ENCODE measurements at regions not wholly inside any gene's neighbourhood (a gene's known extent, or its start where the extent isn't known, plus 50 kb on each side); places are given as distances from the start of the nearest gene placed in this dataset.

GRCh38 chr14:106210650-106211049, 684.3 kb downstream of the TMEM121 start:
- DNase-seq (no peak), ATAC-seq (no peak)
- 37 to 47% (median 43%) methylated on average over 5 to 7 of the region's 7 CpGs for WGBS, 4 donors
- peaks cover 0 to 57% (median 0%) of the 10 kb centered on the region in 9 donors for H3K27me3 ChIP-seq
- no peaks in the 10 kb centered on the region for H3K9me3 ChIP-seq
- H3K36me3 ChIP-seq = no peaks in the 10 kb centered on the region
- H3K27ac ChIP-seq = no peak overlapping the region
- no peak overlapping the region for H3K4me3 ChIP-seq
- H3K4me1 ChIP-seq = no peaks in the 10 kb centered on the region
- TF ChIP-seq CTCF (IDR thresholded peaks at IDR 0.05) (no peak), POLR2A (IDR thresholded peaks at IDR 0.05) (no peak)
- intact Hi-C loops (cut with DNase I) = no loop called here

GRCh38 chr14:106211334-106211900, 685.0 kb downstream of the TMEM121 start:
- TF ChIP-seq POLR2A (IDR thresholded peaks at IDR 0.05) = no peak
- TF ChIP-seq CTCF (IDR thresholded peaks at IDR 0.05) = no peak
- DNase-seq (no peak), ATAC-seq (no peak)
- WGBS, 4 donors = 43 to 51% (median 48%) methylated on average over 7 of the region's 7 CpGs
- Histone ChIP-seq H3K9me3 (no peaks in the 10 kb centered on the region), H3K27me3 (peaks cover 0 to 53% (median 0%) of the 10 kb centered on the region in 9 donors), H3K36me3 (no peaks in the 10 kb centered on the region), H3K27ac (no peak overlapping the region), H3K4me1 (no peaks in the 10 kb centered on the region), H3K4me3 (no peak overlapping the region)
- intact Hi-C loops (cut with DNase I) = no loop called here

- Histone ChIP-seq H3K36me3 (no peaks in the 10 kb centered on the region), H3K4me1 (no peaks in the 10 kb centered on the region)
- no peak for ATAC-seq
Observed at GRCh38 chr14:106215229-106215628, 688.8 kb downstream of the TMEM121 start.

GRCh38 chr14:106216679-106217078, 690.3 kb downstream of the TMEM121 start:
- Histone ChIP-seq H3K27me3 (peaks cover 0 to 38% (median 3%) of the 10 kb centered on the region in 9 donors), H3K4me1 (no peaks in the 10 kb centered on the region), H3K9me3 (no peaks in the 10 kb centered on the region), H3K36me3 (no peaks in the 10 kb centered on the region), H3K4me3 (no peak overlapping the region), H3K27ac (no peak overlapping the region)
- no peak for ATAC-seq
- DNase-seq = no peak
- intact Hi-C loops (cut with DNase I) = no loop called here
- WGBS, 4 donors = 33 to 60% (median 54%) methylated on average over 1 of the region's 1 CpG
- TF ChIP-seq CTCF (IDR thresholded peaks at IDR 0.05) = no peak
- TF ChIP-seq POLR2A (IDR thresholded peaks at IDR 0.05) = no peak

More at GRCh38 chr14:106215229-106215628, 688.8 kb downstream of the TMEM121 start:
- no peak overlapping the region for H3K27ac ChIP-seq
- no peak for TF ChIP-seq POLR2A (IDR thresholded peaks at IDR 0.05)
- TF ChIP-seq CTCF (IDR thresholded peaks at IDR 0.05) = no peak
- DNase-seq = no peak
- no peaks in the 10 kb centered on the region for H3K9me3 ChIP-seq
- peaks cover 0 to 37% (median 0%) of the 10 kb centered on the region in 9 donors for H3K27me3 ChIP-seq
- 11 to 27% (median 20%) methylated on average over 2 of the region's 2 CpGs for WGBS, 4 donors
- intact Hi-C loops (cut with DNase I) = no loop called here
- H3K4me3 ChIP-seq = no peak overlapping the region

Measured in heart left ventricle (tissue), 16 donors.